Erythroblast (primary cell): ENCODE measurements at regions not wholly inside any gene's neighbourhood (a gene's known extent, or its start where the extent isn't known, plus 50 kb on each side); places are given as distances from the start of the nearest gene placed in this dataset.

Experiments used
- GATA1 ChIP-seq: IDR thresholded peaks from 2 replicates; pipeline ENCODE4 v1.6.1; 2011; ENCODE audit warnings: low read depth, mild to moderate bottlenecking, control low read depth, low read length, moderate library complexity
- POLR2A ChIP-seq: IDR thresholded peaks from 2 replicates; pipeline ENCODE4 v1.6.1; 2011; ENCODE audit warnings: mild to moderate bottlenecking, low read length

DNA sequence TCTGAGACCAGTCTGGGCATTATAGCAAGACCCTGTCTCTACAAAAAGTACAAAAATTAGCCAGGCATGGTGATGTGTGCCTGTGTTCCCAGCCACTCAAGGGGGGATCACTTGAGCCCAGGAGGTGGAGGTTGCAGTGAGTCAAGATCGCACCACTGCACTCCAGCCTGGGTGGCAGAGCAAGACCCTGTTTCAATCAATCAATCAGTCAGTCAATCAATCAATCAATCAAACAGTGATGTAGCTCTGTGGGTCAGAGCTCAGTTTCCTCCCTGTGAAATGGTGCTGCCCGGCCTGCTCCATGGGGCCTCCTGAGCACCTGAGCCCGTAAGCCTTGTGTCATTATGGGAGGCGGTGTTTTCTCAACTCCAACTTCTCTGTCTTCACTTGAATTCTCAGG is 167.1 kb upstream of the CIBAR2 start:
- TF ChIP-seq POLR2A (no peak), GATA1 (no peak)
